Trophoblast cell (in vitro differentiated cells and primary cell): ENCODE measurements at regions not wholly inside any gene's neighbourhood (a gene's known extent, or its start where the extent isn't known, plus 50 kb on each side); places are given as distances from the start of the nearest gene placed in this dataset.

Experiments used
- DNase-seq, 2 donors: peaks; one replicate each; pipeline ENCODE4 v3.0.0-alpha.2; 2016
- H2AFZ ChIP-seq: 2 replicates; pipeline ENCODE4 v1.6.1; 2013; ENCODE audit warnings: low read length, moderate library complexity, mild to moderate bottlenecking; ENCODE audit not compliant: insufficient read depth, poor library complexity
- H2AK5ac ChIP-seq: 2 replicates; pipeline ENCODE4 v1.6.1; 2013; ENCODE audit warnings: mild to moderate bottlenecking, low read length
- H2BK120ac ChIP-seq: 2 replicates; pipeline ENCODE4 v1.6.1; 2013; ENCODE audit warnings: low read length, mild to moderate bottlenecking, moderate library complexity; ENCODE audit not compliant: insufficient read depth, poor library complexity
- H2BK12ac ChIP-seq: 2 replicates; pipeline ENCODE4 v1.6.1; 2013; ENCODE audit warnings: mild to moderate bottlenecking, low read length, moderate library complexity
- H2BK5ac ChIP-seq: 2 replicates; pipeline ENCODE4 v1.6.1; 2013; ENCODE audit warnings: low read length, low read depth, moderate library complexity, mild to moderate bottlenecking; ENCODE audit not compliant: poor library complexity
- H3K14ac ChIP-seq: 2 replicates; pipeline ENCODE4 v1.6.1; 2013; ENCODE audit warnings: mild to moderate bottlenecking, low read length
- H3K18ac ChIP-seq: 2 replicates; pipeline ENCODE4 v1.6.1; 2013; ENCODE audit warnings: mild to moderate bottlenecking, low read length
- H3K23ac ChIP-seq: 2 replicates; pipeline ENCODE4 v1.6.1; 2013; ENCODE audit warnings: low read length
- H3K27ac ChIP-seq: 2 replicates; pipeline ENCODE4 v1.5.1; 2013; ENCODE audit warnings: low read depth, mild to moderate bottlenecking, inconsistent platforms, low read length, moderate library complexity
- H3K27me3 ChIP-seq: 2 replicates; pipeline ENCODE4 v1.6.1; 2013; ENCODE audit warnings: inconsistent platforms, mild to moderate bottlenecking, low read length, moderate library complexity; ENCODE audit not compliant: insufficient read depth
- H3K36me3 ChIP-seq, 2 experiments: 1 replicate in 1 of 2; 2 replicates in 1 of 2; pipeline ENCODE4 v1.6.1; 2013; ENCODE audit warnings: low read length in 2 of 2, mild to moderate bottlenecking in 2 of 2, moderate library complexity in 1 of 2; ENCODE audit not compliant: insufficient read depth in 2 of 2, control insufficient read depth in 1 of 2
- H3K4ac ChIP-seq: 2 replicates; pipeline ENCODE4 v1.6.1; 2013; ENCODE audit warnings: low read depth, mild to moderate bottlenecking, low read length, moderate library complexity
- H3K4me1 ChIP-seq, 2 experiments: 1 replicate in 1 of 2; 2 replicates in 1 of 2; pipeline ENCODE4 v1.6.1; 2013; ENCODE audit warnings: low read length in 2 of 2, mild to moderate bottlenecking in 2 of 2, moderate library complexity in 1 of 2; ENCODE audit not compliant: insufficient read depth in 2 of 2, control insufficient read depth in 1 of 2
- H3K4me2 ChIP-seq: 2 replicates; pipeline ENCODE4 v1.6.1; 2013; ENCODE audit warnings: inconsistent platforms, mild to moderate bottlenecking, low read length, moderate library complexity
- H3K4me3 ChIP-seq: 2 replicates; pipeline ENCODE4 v1.5.1; 2013; ENCODE audit warnings: mild to moderate bottlenecking, low read depth, low read length, inconsistent platforms
- H3K79me1 ChIP-seq: one replicate; pipeline ENCODE4 v1.6.1; 2013; ENCODE audit warnings: low read length
- H3K79me2 ChIP-seq: 2 replicates; pipeline ENCODE4 v1.6.1; 2013; ENCODE audit warnings: low read length, mild to moderate bottlenecking; ENCODE audit not compliant: control insufficient read depth, insufficient read depth, poor library complexity
- H3K9ac ChIP-seq: 2 replicates; pipeline ENCODE4 v1.6.1; 2013; ENCODE audit warnings: mild to moderate bottlenecking, low read length
- H3K9me3 ChIP-seq: 2 replicates; pipeline ENCODE4 v1.6.1; 2013; ENCODE audit warnings: low read depth, mild to moderate bottlenecking, control low read depth, inconsistent platforms, low read length; ENCODE audit not compliant: insufficient read depth
- H4K12ac ChIP-seq: 2 replicates; pipeline ENCODE4 v1.6.1; 2013; ENCODE audit warnings: low read depth, mild to moderate bottlenecking, low read length, moderate library complexity
- H4K8ac ChIP-seq: 2 replicates; pipeline ENCODE4 v1.6.1; 2013; ENCODE audit warnings: low read depth, mild to moderate bottlenecking, low read length, moderate library complexity
- H4K91ac ChIP-seq: one replicate; pipeline ENCODE4 v1.6.1; 2013; ENCODE audit warnings: low read depth, mild to moderate bottlenecking, low read length, moderate library complexity
- WGBS: extraction: QIAGEN DNeasy Blood & Tissue Kit; methylation state at CpG from one replicate; pipeline ENCODE4 v1.1.7; 2013; ENCODE audit warnings: missing lambda C conversion rate; ENCODE audit not compliant: insufficient read length, insufficient coverage; ENCODE audit errors: extremely low coverage; 5-methylcytosine and 5-hydroxymethylcytosine counted together

GRCh38 chr10:6987536-6987945, 407.5 kb upstream of the PRKCQ start:
- no CpG with 5 or more reads among the region's 8 CpGs for WGBS

GRCh38 chr10:6986927-6987326, 406.9 kb upstream of the PRKCQ start:
- WGBS = no CpG with 5 or more reads among the region's 10 CpGs

More at GRCh38 chr10:6987536-6987945, 407.5 kb upstream of the PRKCQ start:
- Histone ChIP-seq H3K36me3 (no peaks in the 10 kb centered on the region), H2BK5ac (no peak overlapping the region), H3K27ac (no peak overlapping the region), H2BK120ac (no peak overlapping the region), H2BK12ac (no peak overlapping the region), H3K4ac (no peak overlapping the region), H3K79me2 (no peaks in the 10 kb centered on the region), H4K8ac (no peak overlapping the region), H4K12ac (no peak overlapping the region), H3K4me1 (no peaks in the 10 kb centered on the region), H3K79me1 (no peaks in the 10 kb centered on the region), H3K18ac (no peak overlapping the region), H3K23ac (no peak overlapping the region), H3K27me3 (no peaks in the 10 kb centered on the region), H3K9ac (no peak overlapping the region), H4K91ac (no peak overlapping the region), H2AFZ (no peak overlapping the region), H2AK5ac (no peak overlapping the region), H3K9me3 (peaks cover 2% of the 10 kb centered on the region), H3K4me3 (no peak overlapping the region), H3K14ac (no peak overlapping the region), H3K4me2 (no peak overlapping the region)
- DNase-seq = no peak

GRCh38 chr10:6985644-6986043, 405.6 kb upstream of the PRKCQ start:
- Histone ChIP-seq H3K27ac (no peak overlapping the region), H3K4me3 (no peak overlapping the region), H3K36me3 (no peaks in the 10 kb centered on the region), H4K8ac (no peak overlapping the region), H3K79me2 (no peaks in the 10 kb centered on the region), H3K23ac (no peak overlapping the region), H4K12ac (no peak overlapping the region), H2BK5ac (no peak overlapping the region), H2AFZ (no peak overlapping the region), H3K9ac (no peak overlapping the region), H3K4me2 (no peak overlapping the region), H4K91ac (no peak overlapping the region), H3K14ac (no peak overlapping the region), H3K4ac (no peak overlapping the region), H3K9me3 (peaks cover 2% of the 10 kb centered on the region), H3K18ac (no peak overlapping the region), H2BK12ac (no peak overlapping the region), H3K79me1 (no peaks in the 10 kb centered on the region), H3K4me1 (no peaks in the 10 kb centered on the region), H3K27me3 (no peaks in the 10 kb centered on the region), H2BK120ac (no peak overlapping the region), H2AK5ac (no peak overlapping the region)
- WGBS = no CpG with 5 or more reads among the region's 9 CpGs
- no peak for DNase-seq

More at GRCh38 chr10:6986927-6987326, 406.9 kb upstream of the PRKCQ start:
- Histone ChIP-seq H3K14ac (no peak overlapping the region), H2BK12ac (no peak overlapping the region), H3K79me2 (no peaks in the 10 kb centered on the region), H4K8ac (no peak overlapping the region), H3K27me3 (no peaks in the 10 kb centered on the region), H3K23ac (no peak overlapping the region), H3K4ac (no peak overlapping the region), H2BK5ac (no peak overlapping the region), H2BK120ac (no peak overlapping the region), H3K36me3 (no peaks in the 10 kb centered on the region), H3K79me1 (no peaks in the 10 kb centered on the region), H4K91ac (no peak overlapping the region), H2AFZ (no peak overlapping the region), H3K4me3 (no peak overlapping the region), H3K18ac (no peak overlapping the region), H3K9ac (no peak overlapping the region), H3K4me1 (no peaks in the 10 kb centered on the region), H3K9me3 (peaks cover 2% of the 10 kb centered on the region), H3K27ac (no peak overlapping the region), H3K4me2 (no peak overlapping the region), H2AK5ac (no peak overlapping the region), H4K12ac (no peak overlapping the region)
- no peak for DNase-seq

- Histone ChIP-seq H3K23ac (no peak overlapping the region), H3K36me3 (no peaks in the 10 kb centered on the region), H2AK5ac (no peak overlapping the region), H3K4me1 (no peaks in the 10 kb centered on the region), H3K4ac (no peak overlapping the region), H3K18ac (no peak overlapping the region), H2AFZ (no peak overlapping the region), H3K79me1 (no peaks in the 10 kb centered on the region), H3K27ac (no peak overlapping the region), H3K79me2 (no peaks in the 10 kb centered on the region), H2BK120ac (no peak overlapping the region), H3K4me3 (no peak overlapping the region), H4K8ac (no peak overlapping the region), H4K91ac (no peak overlapping the region), H3K27me3 (no peaks in the 10 kb centered on the region), H3K4me2 (no peak overlapping the region), H4K12ac (no peak overlapping the region), H2BK5ac (no peak overlapping the region), H3K14ac (no peak overlapping the region), H3K9me3 (peaks cover 2% of the 10 kb centered on the region), H2BK12ac (no peak overlapping the region), H3K9ac (no peak overlapping the region)
- DNase-seq = no peak
- no CpG with 5 or more reads among the region's 2 CpGs for WGBS
These were observed 404.9 kb upstream of the PRKCQ start for GRCh38 chr10:6984971-6985370.
